ENCODE measurements at regions not wholly inside any gene's neighbourhood (a gene's known extent, or its start where the extent isn't known, plus 50 kb on each side); places are given as distances from the start of the nearest gene placed in this dataset.

DNA sequence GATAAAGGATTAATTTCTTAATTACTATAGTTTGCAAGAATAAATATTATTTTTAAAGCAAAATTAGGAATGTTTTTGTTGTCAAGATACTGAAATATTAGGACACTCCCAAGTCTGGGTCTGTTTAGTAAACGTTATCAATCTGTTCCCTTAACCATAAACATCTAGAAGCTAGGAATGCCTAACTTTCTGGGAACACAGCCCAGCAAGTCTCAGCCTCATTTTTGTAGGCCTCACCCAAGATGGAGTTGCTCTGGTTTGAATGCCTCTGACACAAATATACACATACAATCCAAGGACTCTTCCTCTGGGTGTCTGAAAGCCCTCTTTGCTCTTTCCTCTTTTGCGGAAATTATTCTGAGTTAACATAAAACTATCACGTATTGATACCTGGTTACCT is 487.4 kb upstream of the CELF2 start:
- DNase-seq = no peak

GRCh38 chr10:10532236-10532635 is 485.4 kb upstream of the CELF2 start:
- DNase-seq = no peak

DNA sequence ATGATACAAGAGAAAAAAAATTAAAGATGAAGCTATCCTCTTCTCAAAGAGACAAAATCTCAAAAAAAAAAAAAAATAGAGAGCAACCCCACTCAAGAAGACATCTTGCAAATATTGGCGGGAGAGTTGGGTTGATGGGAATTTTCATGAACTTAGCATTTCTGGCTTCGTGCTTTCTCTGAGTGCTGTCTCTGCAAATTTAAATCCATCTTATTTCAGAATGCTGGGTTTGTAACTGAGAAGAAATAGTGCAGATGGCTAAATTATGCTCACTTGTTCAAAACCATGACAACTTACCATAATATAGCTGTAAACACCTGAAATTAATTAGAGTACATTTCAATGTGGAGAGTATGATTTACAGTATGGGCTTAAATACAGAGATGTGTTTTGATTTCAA is 484.8 kb upstream of the CELF2 start:
- no peak for DNase-seq

GRCh38 chr10:10533437-10533836 is 484.2 kb upstream of the CELF2 start:
- no peak for DNase-seq

DNA sequence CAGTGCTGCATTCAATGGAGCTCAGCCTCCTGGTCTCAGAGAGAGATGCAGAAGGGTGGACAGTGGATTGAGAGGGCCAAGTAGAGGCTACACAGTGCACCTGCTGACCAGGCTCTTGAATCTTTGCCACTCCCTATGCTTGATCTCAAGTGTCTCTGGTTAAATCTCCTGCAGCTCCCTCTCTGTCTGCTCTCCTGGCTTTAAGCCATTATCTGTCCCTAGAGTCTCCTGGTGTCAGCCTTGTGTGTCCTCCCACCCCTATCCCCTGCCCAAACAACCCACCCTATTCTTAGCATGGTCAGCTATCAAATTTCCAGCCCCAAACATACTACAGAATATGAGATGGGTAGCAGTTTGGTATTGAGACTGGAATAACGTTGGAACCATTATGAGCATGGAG is 479.3 kb upstream of the CELF2 start:
- DNase-seq = no peak

DNA sequence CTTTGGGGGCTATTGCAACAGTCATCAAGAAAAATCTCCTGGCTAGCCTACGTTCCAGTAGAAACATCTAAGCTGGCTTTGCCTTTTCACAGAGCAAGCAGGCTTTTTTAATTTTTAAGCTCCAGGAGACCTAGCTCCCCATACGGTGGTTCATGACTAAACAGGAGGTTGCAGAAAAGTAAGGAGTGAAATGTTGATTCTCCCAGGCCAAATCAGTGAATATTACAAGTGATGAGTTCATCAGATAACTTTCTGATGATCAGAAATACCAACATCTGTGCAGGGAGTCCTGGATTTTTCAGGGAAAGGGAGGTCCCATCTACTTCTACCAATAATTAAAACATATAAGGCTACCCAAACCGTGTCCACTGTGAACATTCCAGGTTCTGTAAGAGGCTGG is 477.3 kb upstream of the CELF2 start:
- no peak for DNase-seq

- no peak for DNase-seq
Observed at GRCh38 chr10:10542477-10542876, 475.2 kb upstream of the CELF2 start.

DNA sequence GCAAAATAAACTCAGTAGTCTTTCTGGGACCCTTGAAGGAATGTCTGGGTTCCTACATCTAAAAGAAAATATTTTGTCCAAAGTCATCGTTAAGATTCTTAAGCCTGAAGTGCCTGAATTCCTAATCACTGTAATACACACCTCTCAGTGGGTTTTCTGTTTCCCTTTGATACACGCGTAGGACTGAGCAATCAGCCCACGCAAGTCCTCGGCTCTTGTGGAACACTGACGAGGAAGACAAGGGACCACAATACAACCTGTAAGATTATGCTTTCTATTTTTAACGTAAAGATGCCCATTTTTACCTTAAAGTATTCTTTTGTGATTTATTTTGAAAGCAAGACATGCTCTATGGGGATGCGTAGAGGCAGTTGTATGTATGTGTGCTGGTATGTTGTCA is 472.8 kb upstream of the CELF2 start:
- DNase-seq = no peak

- no peak for DNase-seq
Observed at GRCh38 chr10:10545771-10546170, 471.9 kb upstream of the CELF2 start.

GRCh38 chr10:10551596-10552301 is 465.9 kb upstream of the CELF2 start:
- no peak for DNase-seq

DNA sequence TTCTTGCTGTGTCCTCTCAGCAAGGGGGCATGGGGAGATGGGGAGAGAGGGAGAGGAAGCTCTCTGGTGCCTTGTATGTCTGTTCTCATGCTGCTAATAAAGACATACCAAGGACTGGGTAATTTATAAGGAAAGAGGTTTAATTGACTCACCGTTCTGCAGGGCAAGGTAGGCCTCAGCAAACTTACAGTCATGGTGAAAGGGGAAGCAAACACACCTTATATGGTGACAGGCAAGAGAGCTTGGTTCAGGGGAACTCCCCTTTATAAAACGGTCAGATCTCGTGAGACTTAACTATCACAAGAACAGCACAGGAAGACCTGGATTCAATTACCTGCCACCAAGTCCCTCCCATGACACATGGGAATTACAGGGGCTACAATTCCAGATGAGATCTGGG is 464.7 kb upstream of the CELF2 start:
- no peak for DNase-seq

- DNase-seq = no peak
Observed at GRCh38 chr10:10564081-10564794, 453.4 kb upstream of the CELF2 start.

- no peak for DNase-seq
Observed at GRCh38 chr10:10576937-10577336, 440.7 kb upstream of the CELF2 start.

DNA sequence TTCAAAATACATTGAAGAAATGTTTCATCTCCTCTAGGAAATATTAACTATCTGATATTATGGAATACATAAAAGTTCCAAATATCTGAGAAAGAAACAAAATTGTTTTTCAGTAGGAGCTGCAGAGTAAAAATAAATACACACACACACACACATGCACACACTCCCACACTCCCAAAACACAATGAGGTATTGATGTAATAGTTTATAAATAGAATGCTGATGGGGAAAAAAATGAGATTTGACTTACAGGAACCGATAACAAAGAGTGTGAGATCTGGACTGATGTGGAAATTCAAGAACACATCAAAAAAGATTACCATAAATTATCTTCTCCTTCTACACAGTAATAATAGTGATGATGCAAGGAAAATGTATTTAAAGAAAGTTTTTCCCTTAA is 438.0 kb upstream of the CELF2 start:
- no peak for DNase-seq

- DNase-seq = no peak
Observed at GRCh38 chr10:10584161-10584560, 433.5 kb upstream of the CELF2 start.

- DNase-seq = no peak
Observed at GRCh38 chr10:10587744-10588393, 429.8 kb upstream of the CELF2 start.

GRCh38 chr10:10589540-10590303 is 427.9 kb upstream of the CELF2 start:
- no peak for DNase-seq

- no peak for DNase-seq
Observed at GRCh38 chr10:10591715-10592341, 425.8 kb upstream of the CELF2 start.

DNA sequence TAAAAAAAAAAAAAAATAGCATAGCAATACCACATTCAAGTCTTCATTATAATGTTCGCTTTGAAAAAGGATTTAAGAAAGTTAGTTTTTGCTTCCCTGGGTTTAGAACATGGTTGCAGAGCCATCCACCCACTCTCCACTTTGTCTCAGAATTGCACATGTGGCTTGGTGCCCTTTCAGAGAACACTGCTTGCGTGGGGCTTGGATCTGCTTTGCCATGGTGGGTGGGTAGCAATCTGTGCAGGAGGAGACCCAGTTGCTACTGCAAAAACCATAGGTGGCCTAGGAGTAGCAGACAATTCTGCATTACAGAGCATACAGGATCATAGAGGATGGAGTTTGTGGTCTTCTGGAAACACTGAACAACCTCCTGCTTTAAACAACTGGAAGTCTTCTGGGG is 421.4 kb upstream of the CELF2 start:
- DNase-seq = no peak

DNA sequence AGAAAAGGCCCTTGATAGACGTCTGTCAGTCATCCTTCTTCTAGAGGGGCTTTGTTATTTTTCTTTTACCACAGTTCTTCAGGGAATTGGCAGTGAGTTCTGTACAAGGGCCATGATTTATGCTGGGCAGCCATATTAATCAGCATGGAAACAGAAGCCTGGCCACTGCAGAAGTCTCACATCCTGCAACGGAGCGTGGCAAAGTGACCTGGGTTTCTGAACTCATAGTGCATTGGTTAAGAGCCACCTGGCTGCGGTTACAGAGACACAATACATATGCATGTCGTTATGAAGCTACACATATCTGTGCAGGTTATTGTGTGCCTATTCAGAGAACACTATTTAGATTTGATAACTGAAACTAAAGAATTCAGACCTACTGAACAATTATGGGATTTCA is 419.4 kb upstream of the CELF2 start:
- DNase-seq = no peak

DNA sequence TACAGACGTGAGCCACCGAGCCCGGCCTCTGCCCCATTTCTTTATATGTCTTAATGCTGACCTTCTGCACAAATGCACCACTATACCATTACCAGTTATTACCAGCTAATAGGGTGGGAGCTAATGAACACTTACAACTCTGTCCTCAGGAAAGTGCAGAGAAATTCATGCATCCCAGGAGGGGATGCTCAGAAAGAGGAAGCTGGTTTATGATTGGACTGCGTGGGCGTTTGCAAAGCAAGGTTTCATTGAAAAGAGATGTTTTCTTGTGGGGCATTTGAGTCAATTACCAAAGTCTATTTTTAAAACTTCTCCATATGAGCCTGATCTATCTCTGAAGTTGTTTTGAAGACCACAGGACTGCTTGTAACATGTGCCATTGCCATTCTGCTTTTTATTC is 417.7 kb upstream of the CELF2 start:
- no peak for DNase-seq

DNA sequence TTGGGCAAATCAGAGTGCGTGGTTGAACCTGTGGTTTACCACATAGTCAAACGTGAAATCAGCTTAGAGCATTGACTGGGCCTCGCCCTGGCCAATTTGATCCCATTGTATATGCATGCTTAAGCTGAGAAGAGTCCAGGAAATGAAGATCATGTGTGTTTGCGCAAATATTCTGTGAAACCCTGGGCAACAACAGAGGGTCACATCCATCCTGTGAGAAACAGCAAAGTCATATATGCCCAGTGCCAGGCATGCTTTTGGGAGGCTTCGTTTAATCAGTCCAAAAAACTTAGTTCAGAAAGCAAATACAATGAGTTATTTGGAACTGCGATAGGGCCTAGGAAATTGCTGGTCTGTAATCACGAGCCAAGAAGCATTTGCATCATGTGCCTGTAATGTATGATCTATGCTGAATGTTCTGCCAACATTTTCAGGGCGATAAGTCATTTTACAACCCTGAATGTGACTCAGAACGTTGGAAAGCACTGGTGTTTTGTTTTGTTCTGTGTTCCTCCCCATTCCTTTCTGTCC is 412.1 kb upstream of the CELF2 start:
- no peak for DNase-seq

Data from activated CD4-positive, alpha-beta T cell treated with anti-CD3 and anti-CD28 coated beads for 4 hours (primary cell).